Kidney (tissue), 13 donors: ENCODE measurements at regions not wholly inside any gene's neighbourhood (a gene's known extent, or its start where the extent isn't known, plus 50 kb on each side); places are given as distances from the start of the nearest gene placed in this dataset.
"Not testable (repeated sequence)": the region's sequence is repeated elsewhere in the genome, so short reads cannot be mapped to it uniquely, and the experiment has no call there.

Experiments
- DNase-seq, 5 donors: peaks; one replicate each; pipeline ENCODE4 v3.0.0-alpha.2; 2013 to 2020
- FAIRE-seq: peaks from 2 replicates; lab custom pipeline; 2012; peaks lifted over from hg19 to GRCh38; lab: Jason Lieb, UNC
- H3K27ac ChIP-seq, 2 donors: one replicate each; pipeline ENCODE4 v1.7.0; 2013; ENCODE audit warnings: low read depth in 2 of 2, low read length in 2 of 2, inconsistent platforms in 1 of 2
- H3K27me3 ChIP-seq: one replicate; pipeline ENCODE4 v1.7.1; 2013; ENCODE audit warnings: low read length, inconsistent platforms; ENCODE audit not compliant: control insufficient read depth, insufficient read depth
- H3K36me3 ChIP-seq, 3 donors: one replicate each; pipeline versions ENCODE4 v1.7.0 to v1.7.1; 2013; ENCODE audit warnings: low read length in 3 of 3, control low read depth in 1 of 3, inconsistent platforms in 1 of 3; ENCODE audit not compliant: insufficient read depth in 3 of 3, control insufficient read depth in 2 of 3
- H3K4me1 ChIP-seq, 3 donors: one replicate each; pipeline versions ENCODE4 v1.7.0 to v1.7.1; 2013; ENCODE audit warnings: low read length in 3 of 3, inconsistent platforms in 1 of 3, low read depth in 1 of 3; ENCODE audit not compliant: control insufficient read depth in 2 of 3, insufficient read depth in 2 of 3
- H3K4me3 ChIP-seq, 3 donors: one replicate each; pipeline versions ENCODE4 v1.7.0 to v1.8.1; 2013; ENCODE audit warnings: low read length in 3 of 3, control low read depth in 1 of 3, inconsistent platforms in 1 of 3
- H3K9ac ChIP-seq, 3 donors: one replicate each; pipeline versions ENCODE4 v1.7.0 to v1.7.1; 2013; ENCODE audit warnings: low read length in 3 of 3, control low read depth in 1 of 3, inconsistent platforms in 1 of 3
- H3K9me3 ChIP-seq, 3 donors: one replicate each; pipeline versions ENCODE4 v1.7.0 to v1.7.1; 2013; ENCODE audit warnings: low read length in 3 of 3, control low read depth in 1 of 3, inconsistent platforms in 1 of 3; ENCODE audit not compliant: control insufficient read depth in 2 of 3, insufficient read depth in 1 of 3
- CTCF ChIP-seq: IDR thresholded peaks from 3 replicates; pipeline ENCODE4 v1.5.1; 2012; ENCODE audit warnings: mild to moderate bottlenecking, moderate library complexity, borderline replicate concordance; ENCODE audit not compliant: insufficient read depth; ENCODE audit errors: extremely low read depth
- intact Hi-C: fragments of 100-400 bp; cut with DNase I; formaldehyde crosslinking; loops from one replicate; pipeline ENCODE4 v1.11.1; 2022
- donor health status: control.
- donor health status: control.
- donor health status: control.
- donor health status: control.
- donor health status: control.
- donor health status: DM: yes; HTN: yes; CAD: no.
- donor health status: Normal renal cell carcinoma (clear cell type).

- DNase-seq, H3K9me3 ChIP-seq, H3K27ac ChIP-seq, H3K36me3 ChIP-seq, H3K9ac ChIP-seq, intact Hi-C loops, H3K27me3 ChIP-seq, H3K4me3 ChIP-seq, FAIRE-seq, H3K4me1 ChIP-seq: not testable (repeated sequence)
These were observed 106.0 kb downstream of the SPATA18 start for GRCh38 chr4:52157071-52157470.

GRCh38 chr4:52157641-52158316 is 106.7 kb downstream of the SPATA18 start:
- Histone ChIP-seq H3K4me3 (no peak overlapping the region), H3K9me3 (no peaks in the 10 kb centered on the region), H3K27ac (no peak overlapping the region), H3K9ac (no peak overlapping the region), H3K36me3 (no peaks in the 10 kb centered on the region), H3K4me1 (no peaks in the 10 kb centered on the region), H3K27me3 (no peaks in the 10 kb centered on the region)
- TF ChIP-seq CTCF = no peak
- FAIRE-seq (no peak), DNase-seq (peak in 1 of 5 donors; percentile 43)
- intact Hi-C loops = no loop called here

- no peak overlapping the region for H3K27ac ChIP-seq
- H3K36me3 ChIP-seq = no peaks in the 10 kb centered on the region
- H3K27me3 ChIP-seq = no peaks in the 10 kb centered on the region
- FAIRE-seq (no peak), DNase-seq (no peak)
- H3K9me3 ChIP-seq = no peaks in the 10 kb centered on the region
- H3K4me1 ChIP-seq = no peaks in the 10 kb centered on the region
- H3K9ac ChIP-seq = no peak overlapping the region
- H3K4me3 ChIP-seq = no peak overlapping the region
- intact Hi-C loops = no loop called here
- TF ChIP-seq CTCF = no peak
These were observed 109.8 kb downstream of the SPATA18 start for GRCh38 chr4:52160859-52161258.

- TF ChIP-seq CTCF = no peak
- Histone ChIP-seq H3K9ac (no peak overlapping the region), H3K9me3 (no peaks in the 10 kb centered on the region), H3K27me3 (no peaks in the 10 kb centered on the region), H3K4me1 (no peaks in the 10 kb centered on the region), H3K27ac (no peak overlapping the region), H3K36me3 (no peaks in the 10 kb centered on the region), H3K4me3 (no peak overlapping the region)
- intact Hi-C loops = no loop called here
- FAIRE-seq (no peak), DNase-seq (no peak)
These were observed 113.0 kb downstream of the SPATA18 start for GRCh38 chr4:52164116-52164515.
